Endothelial cell of umbilical vein (primary cell): ENCODE measurements at regions not wholly inside any gene's neighbourhood (a gene's known extent, or its start where the extent isn't known, plus 50 kb on each side); places are given as distances from the start of the nearest gene placed in this dataset.
"Not testable (repeated sequence)": the region's sequence is repeated elsewhere in the genome, so short reads cannot be mapped to it uniquely, and the experiment has no call there.

Experiments
- BruUV-seq: library from RNA; stranded (reverse); fragments of 400-500 nt; replicated peaks from 2 replicates; lab custom pipeline; 2021; lab: Mats Ljungman, UMichigan
- CTCF ChIA-PET: fragments of 300-600, 350-600 bp; sonication (Branson Sonifier 250); formaldehyde crosslinking; loops from one replicate; lab custom pipeline; 2021; ENCODE audit warnings: antibody characterized with exemption, inconsistent platforms; lab: Charles Lee
- POLR2A ChIA-PET: fragments of 300-600, 350-600 bp; sonication (Branson Sonifier 250); formaldehyde crosslinking; loops from one replicate; lab custom pipeline; 2021; ENCODE audit warnings: antibody characterized with exemption, inconsistent platforms; lab: Charles Lee
- DNase-seq: peaks from one replicate; pipeline ENCODE4 v3.0.0-alpha.2; 2011; ENCODE audit warnings: low read depth, low spot score
- FAIRE-seq: peaks from 2 replicates; lab custom pipeline; 2011; peaks lifted over from hg19 to GRCh38; lab: Jason Lieb, UNC
- H2AFZ ChIP-seq: 2 replicates; pipeline ENCODE4 v1.6.0; 2012; ENCODE audit warnings: low read depth, low read length, control low read depth, inconsistent platforms
- H3K27ac ChIP-seq: 2 replicates; pipeline ENCODE4 v1.5.1; 2011; ENCODE audit warnings: low read depth, mild to moderate bottlenecking, control low read depth, low read length, moderate library complexity; ENCODE audit not compliant: insufficient read depth
- H3K27me3 ChIP-seq, 2 experiments: 2 replicates each; pipeline versions ENCODE4 v1.6.0 to v1.6.1; 2011; ENCODE audit warnings: low read length in 2 of 2, mixed read lengths in 1 of 2; ENCODE audit not compliant: control insufficient read depth in 2 of 2, insufficient read depth in 2 of 2
- H3K36me3 ChIP-seq, 2 experiments: 2 replicates in 1 of 2; 3 replicates in 1 of 2; pipeline ENCODE4 v1.5.1; 2011; ENCODE audit warnings: low read length in 2 of 2, mild to moderate bottlenecking in 1 of 2, moderate library complexity in 1 of 2; ENCODE audit not compliant: control insufficient read depth in 2 of 2, insufficient read depth in 2 of 2; ENCODE audit errors: extremely low read depth in 1 of 2
- H3K4me1 ChIP-seq: 3 replicates; pipeline ENCODE4 v1.5.1; 2011; ENCODE audit warnings: mild to moderate bottlenecking, low read length; ENCODE audit not compliant: control insufficient read depth, insufficient read depth; ENCODE audit errors: extremely low read depth
- H3K4me2 ChIP-seq: 2 replicates; pipeline ENCODE4 v1.6.1; 2011; ENCODE audit warnings: low read length, control low read depth, mixed read lengths; ENCODE audit not compliant: insufficient read depth
- H3K4me3 ChIP-seq, 3 experiments: fragments of 200-600 bp in 1 of 3; sonication (generic), shearing (Covaris generic) in 1 of 3; replicated peaks in 1 of 3; 2 replicates each; pipeline ENCODE4 v1.5.1; 2011 to 2016; ENCODE audit warnings: control low read depth in 3 of 3, low read length in 3 of 3, mild to moderate bottlenecking in 2 of 3, inconsistent platforms in 1 of 3, low read depth in 1 of 3, moderate library complexity in 1 of 3; ENCODE audit not compliant: insufficient read depth in 1 of 3
- H3K79me2 ChIP-seq: 2 replicates; pipeline ENCODE4 v1.6.0; 2012; ENCODE audit warnings: low read length, inconsistent platforms; ENCODE audit not compliant: control insufficient read depth, insufficient read depth
- H3K9ac ChIP-seq: replicated peaks from 2 replicates; pipeline ENCODE3; 2011; ENCODE audit warnings: low read length, control low read depth; ENCODE audit not compliant: insufficient read depth; ENCODE audit errors: extremely low read depth
- H3K9me1 ChIP-seq: replicated peaks from 3 replicates; pipeline ENCODE4 v1.6.0; 2011; ENCODE audit warnings: mild to moderate bottlenecking, low read length; ENCODE audit not compliant: control insufficient read depth, insufficient read depth; ENCODE audit errors: extremely low read depth
- H3K9me3 ChIP-seq: replicated peaks from 2 replicates; pipeline ENCODE4 v1.5.1; 2012; ENCODE audit warnings: low read length, inconsistent platforms; ENCODE audit not compliant: control insufficient read depth, insufficient read depth
- H4K20me1 ChIP-seq: replicated peaks from 2 replicates; pipeline ENCODE3; 2011; ENCODE audit warnings: mild to moderate bottlenecking, low read length; ENCODE audit not compliant: control insufficient read depth, insufficient read depth; ENCODE audit errors: extremely low read depth
- FOS ChIP-seq: IDR thresholded peaks from 2 replicates; pipeline ENCODE4 v1.6.1; 2011; ENCODE audit warnings: mild to moderate bottlenecking, low read length, moderate library complexity, borderline replicate concordance; ENCODE audit not compliant: insufficient read depth
- GATA2 ChIP-seq: IDR thresholded peaks from 2 replicates; pipeline ENCODE4 v1.7.0; 2011; ENCODE audit warnings: low read depth, mild to moderate bottlenecking, moderate library complexity, mixed read lengths, low read length; ENCODE audit not compliant: insufficient read length, insufficient read depth
- MYC ChIP-seq: IDR thresholded peaks from one replicate; pipeline ENCODE4 v1.6.1; 2011; ENCODE audit warnings: mild to moderate bottlenecking, low read depth, low read length
- POLR2AphosphoS5 ChIP-seq: IDR thresholded peaks from 2 replicates; pipeline ENCODE4 v1.6.1; 2012; ENCODE audit warnings: low read depth, mild to moderate bottlenecking, control low read depth, low read length, moderate library complexity; ENCODE audit not compliant: insufficient read depth
- dilution Hi-C: fragments of 300-500 bp; cut with MboI; formaldehyde crosslinking; loops from one replicate; pipeline ENCODE4 v1.15.0; 2019; ENCODE audit warnings: low sequenced_read_pairs; ENCODE audit not compliant: extremely low pct_ligation_motif_present
- intact Hi-C: fragments of 100-400 bp; cut with micrococcal nuclease; formaldehyde crosslinking; loops from one replicate; pipeline ENCODE4 v1.10.0; 2022
- TF ChIP-seq, protein P1 (sequence below): IDR thresholded peaks from 2 replicates; pipeline ENCODE4 v1.6.1; 2011; ENCODE audit not compliant: insufficient read depth, insufficient read length

GRCh38 chr7:29703830-29704229, 102.5 kb upstream of the WIPF3 start:
- dilution Hi-C loops, H3K9me1 ChIP-seq, H3K27ac ChIP-seq, H3K9me3 ChIP-seq, H3K4me2 ChIP-seq, DNase-seq, CTCF ChIA-PET, H3K36me3 ChIP-seq, H3K4me3 ChIP-seq, H3K27me3 ChIP-seq, POLR2A ChIA-PET, FAIRE-seq, H2AFZ ChIP-seq, H4K20me1 ChIP-seq, BruUV-seq, H3K79me2 ChIP-seq, H3K9ac ChIP-seq, H3K4me1 ChIP-seq, intact Hi-C loops: not testable (repeated sequence)

- H3K27me3 ChIP-seq, BruUV-seq: not testable (repeated sequence)
These were observed 97.3 kb upstream of the WIPF3 start for GRCh38 chr7:29709002-29709401.

GRCh38 chr7:29723127-29723526, 83.2 kb upstream of the WIPF3 start:
- Histone ChIP-seq H3K4me2 (peak overlapping the region; percentile 17), H3K4me1 (peaks cover 17% of the 10 kb centered on the region)
- H3K27me3 ChIP-seq, H3K9me1 ChIP-seq, POLR2A ChIA-PET, H3K79me2 ChIP-seq, H3K9me3 ChIP-seq, BruUV-seq, H3K27ac ChIP-seq, H3K9ac ChIP-seq, H4K20me1 ChIP-seq, H3K4me3 ChIP-seq, H3K36me3 ChIP-seq, dilution Hi-C loops, H2AFZ ChIP-seq: not testable (repeated sequence)
- CTCF ChIA-PET = interaction anchor here (1.1 kb wide), 1 partner anchor 21 kb away, joined by 3 read pairs; no protein-coding TSS in a partner anchor
- TF ChIP-seq MYC (peak; percentile 78), GATA2 (peak; percentile 89), FOS (peak; percentile 60), POLR2AphosphoS5 (peak; percentile 52)
- TF ChIP-seq, protein P1, sequence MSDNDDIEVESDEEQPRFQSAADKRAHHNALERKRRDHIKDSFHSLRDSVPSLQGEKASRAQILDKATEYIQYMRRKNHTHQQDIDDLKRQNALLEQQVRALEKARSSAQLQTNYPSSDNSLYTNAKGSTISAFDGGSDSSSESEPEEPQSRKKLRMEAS = peak; percentile 62
- intact Hi-C loops = loop anchor here (5.0 to 10.0 kb wide), 2 partner anchors 36 to 238 kb away; no protein-coding TSS in a partner anchor
- DNase-seq (peak; percentile 83), FAIRE-seq (peak; percentile 78)

More at GRCh38 chr7:29709002-29709401, 97.3 kb upstream of the WIPF3 start:
- DNase-seq, H3K9me3 ChIP-seq, dilution Hi-C loops, H3K27ac ChIP-seq, FAIRE-seq, H3K79me2 ChIP-seq, H3K9ac ChIP-seq, H2AFZ ChIP-seq, H4K20me1 ChIP-seq, POLR2A ChIA-PET, H3K9me1 ChIP-seq, H3K4me1 ChIP-seq, H3K4me2 ChIP-seq, H3K4me3 ChIP-seq, intact Hi-C loops, CTCF ChIA-PET, H3K36me3 ChIP-seq: not testable (repeated sequence)
